LNCaP clone FGC (cell line): ENCODE measurements at regions not wholly inside any gene's neighbourhood (a gene's known extent, or its start where the extent isn't known, plus 50 kb on each side); places are given as distances from the start of the nearest gene placed in this dataset.

ENCODE experiments used
- DNase-seq: peaks from one replicate; pipeline ENCODE4 v3.0.0-alpha.2; 2011; ENCODE audit warnings: low read depth
- H3K4me3 ChIP-seq: 2 replicates; pipeline ENCODE4 v1.5.1; 2011; ENCODE audit warnings: mild to moderate bottlenecking, low read depth, low read length, control low read depth
- CTCF ChIP-seq: IDR thresholded peaks from 2 replicates; pipeline ENCODE4 v1.5.1; 2012; ENCODE audit warnings: mild to moderate bottlenecking; ENCODE audit not compliant: control insufficient read depth, insufficient read depth; ENCODE audit errors: extremely low read depth

DNA sequence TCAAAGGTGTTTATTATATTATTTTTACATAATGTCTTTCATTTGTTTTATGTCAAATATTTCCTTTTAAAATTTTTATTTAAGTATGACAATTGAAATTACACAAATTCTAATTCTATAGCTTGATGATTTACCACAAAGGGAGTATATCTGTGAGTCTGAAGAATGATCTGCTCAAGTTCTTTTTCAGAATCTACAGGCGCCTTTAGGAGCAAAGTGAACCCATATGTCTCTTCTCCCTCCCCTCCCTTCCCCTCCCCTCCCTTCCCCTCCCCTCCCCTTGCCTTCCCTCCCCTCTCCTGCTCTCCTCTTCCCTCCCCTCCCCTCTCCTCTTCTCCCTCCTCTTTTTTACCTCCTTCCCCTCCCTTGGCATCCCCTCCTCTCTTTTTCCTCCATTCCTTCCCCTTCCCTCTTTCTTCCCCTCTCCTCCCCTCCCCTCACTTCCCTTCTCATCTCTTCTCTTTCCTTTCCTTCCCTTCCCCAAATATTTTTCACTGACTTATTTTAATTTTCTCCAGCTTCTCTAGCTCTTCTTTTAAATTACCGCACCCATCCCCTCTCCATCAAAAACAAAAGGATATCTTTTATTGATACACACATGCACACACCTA is 495.3 kb upstream of the PIK3R1 start:
- no peak overlapping the region for H3K4me3 ChIP-seq
- TF ChIP-seq CTCF: no peak
- no peak for DNase-seq

DNA sequence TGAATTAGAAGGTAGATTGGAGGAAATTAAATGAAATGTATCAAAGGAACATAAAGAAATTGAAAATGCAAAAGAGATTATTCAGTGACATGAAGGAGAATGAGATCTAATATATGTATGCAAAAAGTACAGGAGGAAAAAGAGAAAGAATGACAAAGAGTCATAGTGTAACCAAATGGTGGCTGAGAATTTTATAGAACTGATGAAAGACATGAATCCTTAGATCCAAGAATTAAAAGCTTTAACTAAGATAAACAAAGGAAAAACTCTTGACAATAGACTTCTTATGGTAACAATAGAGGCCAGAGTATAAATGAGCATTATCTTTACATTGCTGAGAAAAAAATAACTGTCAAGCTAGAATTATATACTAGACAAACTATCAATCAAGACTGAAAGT is 505.4 kb upstream of the CD180 start:
- TF ChIP-seq CTCF: no peak
- no peak overlapping the region for H3K4me3 ChIP-seq
- DNase-seq: no peak

DNA sequence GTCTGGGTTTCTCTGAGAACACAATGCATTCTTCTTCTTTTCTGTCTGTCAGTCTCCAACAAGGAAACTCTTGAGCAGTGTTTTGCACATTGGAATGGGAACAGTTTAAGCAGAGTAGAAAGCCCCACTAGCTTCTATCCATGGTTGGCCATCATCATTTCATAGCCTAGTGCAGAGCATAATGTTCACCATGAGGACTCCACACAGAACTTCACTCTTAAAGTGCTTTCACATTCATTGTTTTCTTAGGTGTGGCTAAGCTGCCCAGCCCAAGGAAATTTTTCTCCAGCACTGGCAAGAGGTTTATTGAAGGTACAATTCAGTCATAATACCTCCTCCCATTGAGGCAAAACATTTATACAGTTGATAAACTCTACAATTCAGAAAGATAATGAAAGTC is 503.0 kb upstream of the CD180 start:
- H3K4me3 ChIP-seq: no peak overlapping the region
- DNase-seq: no peak
- TF ChIP-seq CTCF: no peak

- no peak overlapping the region for H3K4me3 ChIP-seq
- TF ChIP-seq CTCF: no peak
- DNase-seq: no peak
Observed at GRCh38 chr5:67696446-67696845, 499.8 kb upstream of the CD180 start.

DNA sequence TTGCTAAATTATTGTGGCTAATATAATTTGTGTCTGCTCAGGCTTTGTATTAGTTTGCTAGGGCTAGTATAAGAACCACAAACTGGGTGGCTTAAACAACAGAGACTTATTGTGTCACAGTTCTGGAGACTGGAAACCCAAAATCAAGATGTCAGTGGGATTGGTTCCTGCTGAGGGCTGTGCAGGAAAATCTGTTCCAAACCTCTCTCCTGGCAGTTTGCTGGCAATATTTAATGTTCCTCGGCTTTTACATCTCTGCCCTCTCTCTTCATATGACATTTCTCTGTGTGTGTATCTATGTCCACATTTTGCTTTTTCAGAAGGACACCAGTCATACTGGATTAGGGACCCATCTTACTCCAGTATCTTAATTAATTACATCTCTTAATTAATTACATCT is 498.8 kb upstream of the CD180 start:
- no peak for TF ChIP-seq CTCF
- no peak for DNase-seq
- H3K4me3 ChIP-seq: no peak overlapping the region

- no peak for TF ChIP-seq CTCF
- DNase-seq: no peak
- H3K4me3 ChIP-seq: no peak overlapping the region
Observed at GRCh38 chr5:67694810-67695191, 498.2 kb upstream of the CD180 start.
